ENCODE measurements at regions not wholly inside any gene's neighbourhood (a gene's known extent, or its start where the extent isn't known, plus 50 kb on each side); places are given as distances from the start of the nearest gene placed in this dataset.
"Not testable (repeated sequence)": the region's sequence is repeated elsewhere in the genome, so short reads cannot be mapped to it uniquely, and the experiment has no call there.

- no peak for DNase-seq (ENCODE audit: low read depth in 2 of 2)
Measured at GRCh38 chr18:41899535-41899934, 55.5 kb upstream of the PIK3C3 start.

GRCh38 chr18:41893432-41893831 is 61.6 kb upstream of the PIK3C3 start:
- no peak for DNase-seq (ENCODE audit: low read depth in 2 of 2)

DNA sequence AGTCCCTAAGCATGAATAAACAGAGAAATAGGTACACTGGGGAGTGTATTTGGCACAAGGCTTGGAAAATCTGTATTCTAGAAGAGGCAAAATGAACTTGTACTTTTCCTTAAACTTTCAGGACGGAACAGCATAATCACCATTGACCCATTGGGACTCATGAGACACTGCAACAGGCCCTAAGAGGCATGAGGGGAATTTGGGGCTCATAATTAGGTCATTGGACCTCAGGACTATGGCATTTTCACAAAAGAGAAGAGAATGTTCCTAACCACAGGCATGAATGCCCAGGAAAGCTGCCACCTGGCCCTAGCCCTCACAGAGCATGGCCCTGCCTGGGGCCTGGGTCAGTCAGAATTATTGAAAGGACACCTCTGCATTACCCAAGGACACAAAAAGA is 67.9 kb upstream of the PIK3C3 start:
- DNase-seq (ENCODE audit: low read depth in 2 of 2): no peak

- DNase-seq (ENCODE audit: low read depth in 2 of 2): no peak
Measured at GRCh38 chr18:41886126-41886807, 68.8 kb upstream of the PIK3C3 start.

GRCh38 chr18:41881285-41881684 is 73.7 kb upstream of the PIK3C3 start:
- DNase-seq (ENCODE audit: low read depth in 2 of 2): no peak

GRCh38 chr18:41879256-41879655 is 75.8 kb upstream of the PIK3C3 start:
- DNase-seq (ENCODE audit: low read depth in 2 of 2): no peak

DNA sequence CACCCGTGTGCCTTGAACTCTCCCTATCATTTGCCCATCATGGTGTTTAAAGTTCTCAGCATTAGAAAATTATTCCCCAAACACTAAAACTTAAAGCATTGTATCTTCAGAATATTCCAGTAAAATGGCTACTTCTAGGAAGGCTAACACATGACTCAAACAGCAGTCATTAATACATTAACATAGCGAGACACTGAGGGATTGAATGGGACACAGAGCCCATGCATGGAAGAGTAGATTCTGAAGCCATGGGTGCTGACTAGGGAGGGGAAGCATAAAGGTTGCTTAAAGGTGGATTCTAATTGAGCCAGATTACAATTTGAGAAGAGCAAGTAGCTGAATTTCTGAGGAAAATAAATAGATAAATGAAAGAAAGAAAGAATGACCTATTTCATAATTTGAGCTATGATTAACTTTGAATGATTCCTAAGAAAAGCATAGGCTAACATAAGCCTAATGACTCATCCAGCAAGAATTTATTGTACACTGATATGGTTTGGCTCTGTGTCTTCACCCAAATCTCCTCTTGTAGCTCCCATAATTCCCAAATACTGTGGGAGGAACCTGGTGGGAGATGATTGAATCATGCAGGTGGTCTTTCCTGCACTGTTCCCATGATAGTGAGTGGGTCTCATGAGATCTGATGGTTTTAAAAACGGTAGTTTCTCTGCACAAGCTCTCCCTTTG is 79.8 kb upstream of the PIK3C3 start:
- DNase-seq (ENCODE audit: low read depth in 2 of 2): no peak

DNA sequence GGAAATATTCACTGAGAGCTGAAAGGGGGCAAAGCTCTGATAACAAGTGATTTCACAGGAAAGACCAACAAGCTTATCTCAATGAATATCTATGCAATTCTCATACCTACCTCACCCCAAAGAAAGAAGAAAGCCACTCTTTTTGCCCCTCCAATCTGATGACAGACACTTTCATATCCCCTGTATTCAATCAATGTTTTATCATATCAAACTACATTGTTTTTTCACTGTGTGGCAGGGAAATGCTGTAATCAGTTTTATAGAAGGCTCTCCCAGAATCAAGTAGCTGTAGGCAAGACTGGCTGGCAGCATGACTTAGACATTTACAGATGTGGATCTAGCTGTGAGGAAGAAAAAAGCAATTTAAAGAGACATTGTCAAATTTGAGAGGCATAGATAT is 81.3 kb upstream of the PIK3C3 start:
- DNase-seq (ENCODE audit: low read depth in 2 of 2): no peak

DNA sequence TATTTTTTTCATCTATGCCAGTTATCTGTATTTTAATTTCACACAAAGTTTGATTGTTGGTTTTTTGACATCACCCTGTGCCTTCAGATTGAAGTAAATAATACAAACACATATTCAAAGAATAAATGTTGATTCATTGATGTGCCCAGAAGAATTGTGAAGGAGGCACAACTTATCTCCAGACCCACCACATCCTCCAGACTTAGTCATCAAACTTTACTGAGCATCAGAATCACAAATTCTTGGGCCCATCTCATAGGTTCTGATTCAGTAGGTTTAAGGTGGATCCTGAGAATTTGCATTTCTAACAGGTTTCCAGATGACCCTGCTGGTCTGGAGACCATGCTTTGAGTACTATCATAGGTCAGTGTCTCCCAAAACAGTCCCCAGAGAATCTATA is 82.8 kb upstream of the PIK3C3 start:
- no peak for DNase-seq (ENCODE audit: low read depth in 2 of 2)

DNA sequence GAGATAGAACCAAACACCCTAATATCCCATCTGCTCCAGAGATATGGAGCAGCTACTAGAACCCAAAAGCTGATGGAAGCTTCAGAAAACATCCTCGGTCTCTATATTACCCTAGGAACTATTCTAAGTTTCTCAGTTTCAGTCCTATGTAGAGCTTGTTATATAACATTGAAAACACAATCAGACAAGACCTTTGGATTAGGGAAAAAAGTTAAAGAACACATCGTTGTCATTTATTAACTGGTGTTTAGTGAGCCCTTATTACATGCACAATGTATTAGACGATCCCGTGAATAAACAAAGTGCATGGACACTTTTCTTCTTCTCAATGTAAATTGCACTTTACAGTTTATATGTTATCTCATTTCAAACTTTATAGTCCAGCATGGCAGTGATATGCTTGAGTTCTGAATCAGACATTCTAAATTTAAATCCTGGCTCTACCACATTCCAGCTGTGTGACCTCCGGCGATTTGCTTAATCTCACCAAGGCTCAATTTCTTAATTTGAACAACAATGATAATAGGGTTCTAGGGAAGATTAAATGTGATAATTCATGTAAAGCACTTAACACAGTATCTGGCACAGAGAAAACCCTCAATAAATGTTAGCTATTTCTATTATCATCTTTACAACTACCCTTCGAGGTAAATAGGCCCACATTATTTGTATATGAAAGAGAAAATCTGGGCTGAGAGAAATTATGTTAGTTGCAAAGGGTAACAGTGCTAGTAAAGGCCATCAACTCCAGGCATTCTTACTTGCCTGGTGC is 83.6 kb upstream of the PIK3C3 start:
- no peak for DNase-seq (ENCODE audit: low read depth in 2 of 2)

GRCh38 chr18:41870817-41871216 is 84.2 kb upstream of the PIK3C3 start:
- DNase-seq (ENCODE audit: low read depth in 2 of 2): no peak

- no peak for DNase-seq (ENCODE audit: low read depth in 2 of 2)
Measured at GRCh38 chr18:41870191-41870590, 84.8 kb upstream of the PIK3C3 start.

- not testable (repeated sequence) for DNase-seq (ENCODE audit: low read depth in 2 of 2)
Measured at GRCh38 chr18:41865796-41866195, 89.2 kb upstream of the PIK3C3 start.

DNA sequence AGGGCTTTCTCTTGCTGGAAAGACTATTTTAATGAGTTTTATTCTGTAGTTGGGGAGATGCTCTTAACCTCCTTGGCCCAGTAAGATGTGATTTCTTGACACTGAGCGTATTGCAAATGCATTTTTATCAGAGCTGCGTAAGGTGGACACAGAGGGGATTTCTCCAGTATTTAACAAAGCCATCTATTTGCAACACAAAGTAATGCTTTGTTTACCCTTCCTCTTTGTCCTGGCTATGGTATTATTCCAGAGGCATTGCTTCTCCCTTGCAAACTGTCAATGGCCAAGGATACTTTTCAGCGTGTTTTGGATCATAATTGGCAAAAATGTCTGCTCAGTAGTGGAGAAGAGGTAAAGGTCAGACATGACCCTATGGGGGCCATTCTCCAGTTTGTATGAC is 90.8 kb upstream of the PIK3C3 start:
- no peak for DNase-seq (ENCODE audit: low read depth in 2 of 2)

DNA sequence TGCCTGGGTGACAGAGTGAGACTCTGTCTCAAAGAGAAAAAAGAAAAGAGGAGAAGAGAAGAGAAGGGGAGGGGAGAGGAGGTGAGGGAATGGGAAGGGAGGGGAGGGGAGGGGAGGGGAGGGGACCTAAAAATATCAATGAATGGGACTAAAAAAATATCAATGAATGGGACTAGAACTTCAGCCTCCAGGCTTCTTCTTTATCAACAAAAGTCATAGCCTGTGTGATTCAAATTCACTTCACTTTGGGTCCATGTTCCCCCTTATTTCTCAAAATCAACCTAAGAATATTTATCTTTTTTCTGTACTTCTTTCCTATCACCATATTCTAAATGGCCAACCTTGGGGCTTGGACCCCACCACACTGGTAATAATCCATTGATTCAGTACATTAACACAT is 92.1 kb upstream of the PIK3C3 start:
- DNase-seq (ENCODE audit: low read depth in 2 of 2): no peak

DNA sequence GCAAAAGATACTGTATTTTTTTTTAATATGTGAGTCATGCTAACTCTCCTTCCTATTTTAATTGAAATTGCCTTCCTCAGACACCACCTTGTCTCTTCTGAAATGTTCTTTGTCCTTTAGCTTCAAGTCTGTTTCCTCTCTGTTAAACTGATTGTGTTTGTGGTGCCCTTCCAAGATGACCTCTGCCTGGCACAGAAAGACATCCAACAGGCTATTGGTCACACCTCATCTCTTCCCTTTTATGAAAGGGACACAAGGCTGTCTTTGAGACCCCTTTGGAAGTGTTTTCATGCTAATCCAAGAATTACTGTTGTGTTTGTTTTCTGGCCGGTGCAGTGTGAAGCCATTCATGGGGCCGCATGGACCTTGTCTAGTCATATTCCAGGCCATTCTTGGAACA is 94.0 kb upstream of the PIK3C3 start:
- DNase-seq (ENCODE audit: low read depth in 2 of 2): no peak

DNA sequence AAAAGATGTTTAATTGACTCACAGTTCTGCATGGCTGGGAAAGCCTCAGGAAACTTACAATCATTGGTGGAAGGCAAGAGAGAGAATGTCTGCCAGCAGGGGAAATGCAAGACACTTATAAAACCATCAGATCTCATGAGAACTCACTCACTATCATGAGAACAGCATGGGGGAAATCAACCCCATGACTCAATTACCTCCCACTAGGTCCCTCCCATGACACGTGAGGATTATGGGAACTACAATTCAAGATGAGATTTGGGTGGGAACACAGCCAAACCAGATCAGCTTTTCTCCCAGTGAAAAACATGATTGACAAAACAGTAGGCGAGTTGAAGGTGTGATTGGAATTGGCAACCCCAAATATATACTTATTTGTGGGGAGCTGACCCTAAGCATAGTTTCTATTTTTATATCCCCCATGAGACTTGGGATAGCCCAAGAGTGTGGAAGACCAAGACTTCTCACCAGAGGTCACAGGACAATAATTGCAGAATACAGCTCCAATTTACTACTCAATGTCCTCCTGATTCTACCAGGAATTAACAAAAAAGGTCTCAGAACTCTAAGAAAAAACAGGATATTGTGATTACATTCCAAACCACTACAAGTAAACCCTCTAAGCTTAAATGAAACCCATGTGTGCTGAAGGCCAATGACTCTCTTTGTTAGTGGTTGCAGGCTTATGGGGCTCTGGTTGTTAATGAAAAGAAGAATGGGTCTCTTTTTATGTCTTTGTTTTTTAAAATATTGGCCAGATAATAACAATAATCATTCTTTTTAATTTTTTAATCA is 96.1 kb upstream of the PIK3C3 start:
- DNase-seq (ENCODE audit: low read depth in 2 of 2): no peak

GRCh38 chr18:41853280-41853679 is 101.8 kb upstream of the PIK3C3 start:
- no peak for DNase-seq (ENCODE audit: low read depth in 2 of 2)

DNA sequence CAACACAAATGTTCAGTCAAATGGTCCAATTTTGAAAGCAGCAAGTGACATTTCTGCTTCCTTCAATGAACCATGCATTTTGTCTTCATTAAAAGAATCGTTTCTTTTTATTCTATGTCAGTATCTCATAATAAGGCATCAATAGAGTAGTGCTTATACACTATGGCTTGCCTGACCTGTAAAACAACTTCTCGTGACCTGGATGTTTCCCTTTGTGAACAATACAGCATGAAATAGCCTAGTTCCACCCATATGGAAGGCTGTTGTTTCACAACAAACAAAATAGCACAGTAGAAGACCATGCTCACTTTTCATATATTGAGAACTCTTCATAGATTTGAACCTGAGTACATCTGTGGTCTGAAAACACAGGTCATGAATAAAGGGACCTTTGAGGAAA is 104.3 kb upstream of the PIK3C3 start:
- DNase-seq (ENCODE audit: low read depth in 2 of 2): no peak

- DNase-seq (ENCODE audit: low read depth in 2 of 2): no peak
Measured at GRCh38 chr18:41849632-41850031, 105.4 kb upstream of the PIK3C3 start.

GRCh38 chr18:41845563-41845962 is 109.5 kb upstream of the PIK3C3 start:
- DNase-seq (ENCODE audit: low read depth in 2 of 2): no peak

- DNase-seq (ENCODE audit: low read depth in 2 of 2): no peak
Measured at GRCh38 chr18:41842886-41843285, 112.1 kb upstream of the PIK3C3 start.
